Inflammatory macrophage (primary cell): ENCODE measurements at regions not wholly inside any gene's neighbourhood (a gene's known extent, or its start where the extent isn't known, plus 50 kb on each side); places are given as distances from the start of the nearest gene placed in this dataset.

Experiments used
- DNase-seq, 2 donors: peaks; one replicate each; pipeline ENCODE4 v3.0.0-alpha.2; 2020 to 2022

DNA sequence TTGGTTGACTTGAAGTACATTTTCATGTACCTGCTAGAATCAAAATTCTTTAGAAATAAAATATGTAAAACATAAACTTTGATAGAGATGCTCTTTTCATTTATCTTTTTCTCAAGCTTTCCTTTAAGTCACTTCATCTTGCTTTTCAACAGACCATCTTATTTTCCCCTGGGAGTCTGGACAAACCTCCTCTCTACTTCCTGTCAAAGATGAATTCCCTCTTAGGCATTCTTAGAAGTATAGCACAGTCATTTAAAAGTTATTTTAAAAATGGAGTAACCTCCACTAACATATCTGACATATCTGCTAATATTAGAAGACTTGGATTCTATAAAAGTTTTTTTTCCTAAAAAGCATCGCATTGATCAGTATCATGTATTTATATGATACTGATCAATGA, 84.8 kb upstream of the PAX6 start:
- no peak for DNase-seq

DNA sequence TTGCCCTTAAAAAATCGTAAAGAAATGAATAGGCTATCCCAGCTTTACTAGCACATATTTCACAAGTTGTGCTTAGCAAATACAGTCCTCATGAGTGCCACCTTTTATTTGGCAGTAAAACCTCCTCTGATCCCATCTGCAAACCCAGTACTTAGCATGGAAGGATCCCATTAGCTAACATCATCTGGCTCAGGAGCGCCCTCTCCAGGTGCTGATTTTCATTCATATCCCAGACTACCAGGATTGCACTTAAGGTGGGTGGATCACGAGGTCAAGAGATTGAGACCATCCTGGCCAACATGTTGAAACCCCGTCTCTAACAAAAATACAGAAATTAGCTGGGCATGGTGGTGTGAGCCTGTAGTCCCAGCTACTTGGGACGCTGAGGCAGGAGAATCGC, 76.1 kb upstream of the PAX6 start:
- peak; percentile 2 to 6 for DNase-seq

DNA sequence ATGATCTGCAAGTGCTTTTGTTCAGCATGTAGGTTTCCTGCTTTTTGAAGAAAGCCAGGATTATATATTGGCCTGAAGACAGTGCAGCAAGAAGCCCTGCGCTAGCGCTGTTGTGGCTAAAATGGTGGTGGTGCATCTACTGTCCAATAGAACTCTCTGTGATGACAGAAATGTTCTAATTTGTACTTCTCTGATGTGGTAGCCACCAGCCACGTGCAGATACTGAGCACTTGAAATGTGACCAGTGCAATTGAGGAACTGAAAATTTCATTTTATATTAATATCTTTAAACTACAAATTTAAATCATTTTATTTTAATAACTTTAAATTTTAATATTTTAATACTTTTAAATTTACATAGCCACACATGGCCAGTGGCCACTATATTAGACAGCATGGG, 73.0 kb upstream of the PAX6 start:
- no peak for DNase-seq

DNA sequence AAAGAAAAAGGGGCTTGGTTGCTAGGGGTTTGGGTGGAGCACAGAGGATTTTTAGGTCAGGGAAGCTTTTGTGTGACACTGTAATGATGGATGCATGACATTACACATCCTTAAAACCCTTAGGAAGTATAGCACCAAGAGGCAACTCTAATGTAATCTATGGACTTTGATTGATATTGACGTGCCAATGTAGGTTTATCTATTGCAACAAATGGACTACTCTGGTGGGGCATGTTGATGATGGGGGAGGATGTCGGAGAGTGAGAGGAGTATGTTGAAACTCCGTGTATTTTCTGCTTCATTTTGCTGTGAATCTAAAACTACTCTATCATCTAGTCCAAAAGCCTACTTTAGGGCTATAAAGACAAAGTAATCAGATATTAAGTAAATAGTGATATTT, 72.3 kb upstream of the PAX6 start:
- DNase-seq = no peak

DNA sequence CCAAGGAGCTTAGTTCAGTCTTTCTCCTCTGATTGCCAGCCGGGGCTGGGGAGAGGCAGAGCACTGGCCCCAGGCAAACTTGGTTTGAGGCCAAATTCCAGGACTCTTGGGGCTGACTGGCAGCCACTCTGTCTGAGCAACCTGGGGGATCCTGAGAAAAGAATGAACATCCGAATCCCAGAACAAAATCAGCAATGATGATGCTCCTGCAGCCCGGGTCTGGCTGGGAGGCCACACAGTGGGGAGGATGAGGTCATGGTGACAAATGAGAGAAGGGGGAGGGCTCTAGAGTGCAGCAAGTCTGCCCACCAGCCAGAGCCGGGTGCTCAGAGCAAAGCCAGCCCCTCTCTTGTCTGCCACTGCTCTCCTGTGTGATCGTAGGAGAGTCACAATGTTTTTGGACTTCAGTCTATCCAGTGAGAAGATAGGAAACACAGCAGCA, 71.8 kb upstream of the PAX6 start:
- no peak for DNase-seq

DNA sequence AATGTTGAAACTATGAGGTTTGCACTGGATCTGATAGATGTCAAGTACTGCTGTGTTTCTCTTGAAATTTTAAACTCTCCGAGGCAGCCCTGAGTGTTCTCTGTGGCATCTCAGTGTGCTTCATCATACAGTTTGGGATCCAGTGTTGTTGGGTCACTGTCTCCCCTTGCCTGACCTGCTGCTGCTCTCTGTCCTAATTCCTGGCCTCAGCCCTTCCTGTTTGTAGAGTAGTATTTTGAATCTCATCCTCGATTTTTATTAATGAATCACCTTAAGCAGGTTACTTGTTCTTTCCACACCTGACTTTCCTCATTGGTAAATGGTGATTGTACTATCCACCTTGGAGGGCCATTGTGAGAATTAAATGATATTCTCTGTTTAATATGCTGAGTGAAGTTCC, 70.7 kb upstream of the PAX6 start:
- no peak for DNase-seq

DNA sequence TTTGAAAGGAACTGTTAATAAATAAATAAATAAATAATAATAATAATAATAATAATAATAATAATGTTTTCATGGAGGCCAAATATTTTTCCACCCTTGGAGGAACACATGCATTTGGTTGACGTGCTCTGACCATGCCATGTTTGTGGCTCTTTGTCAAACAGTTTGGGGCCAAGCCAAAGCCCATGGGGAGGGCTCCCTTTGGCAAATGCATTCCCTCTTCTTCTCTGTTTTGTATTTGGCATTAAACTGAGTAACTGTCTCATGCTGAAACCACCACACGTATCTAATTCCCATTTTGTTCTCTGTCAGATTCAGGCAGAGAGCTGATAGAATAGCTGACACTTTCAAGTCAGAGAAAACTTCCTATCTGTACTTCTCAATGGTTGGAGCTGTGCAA, 68.6 kb upstream of the PAX6 start:
- DNase-seq = no peak

DNA sequence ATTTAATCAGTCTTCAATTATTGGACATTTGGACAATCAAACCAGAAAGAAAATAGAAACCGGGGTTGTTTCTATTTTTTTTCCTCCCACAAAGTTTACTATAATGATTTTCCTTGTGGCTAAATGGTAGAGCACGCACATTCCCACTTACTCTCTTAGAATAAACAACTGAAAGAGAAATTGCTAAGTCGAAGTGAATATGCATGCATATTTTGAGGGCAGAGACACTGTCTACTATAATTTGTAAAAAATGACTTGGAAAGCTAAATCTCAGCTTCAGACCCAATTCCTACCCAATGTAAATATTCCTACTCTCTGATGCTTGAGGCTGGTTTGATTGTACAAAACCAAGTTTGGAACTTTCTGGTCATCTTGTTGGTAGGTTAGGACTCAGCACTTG, 66.7 kb upstream of the PAX6 start:
- no peak for DNase-seq

DNA sequence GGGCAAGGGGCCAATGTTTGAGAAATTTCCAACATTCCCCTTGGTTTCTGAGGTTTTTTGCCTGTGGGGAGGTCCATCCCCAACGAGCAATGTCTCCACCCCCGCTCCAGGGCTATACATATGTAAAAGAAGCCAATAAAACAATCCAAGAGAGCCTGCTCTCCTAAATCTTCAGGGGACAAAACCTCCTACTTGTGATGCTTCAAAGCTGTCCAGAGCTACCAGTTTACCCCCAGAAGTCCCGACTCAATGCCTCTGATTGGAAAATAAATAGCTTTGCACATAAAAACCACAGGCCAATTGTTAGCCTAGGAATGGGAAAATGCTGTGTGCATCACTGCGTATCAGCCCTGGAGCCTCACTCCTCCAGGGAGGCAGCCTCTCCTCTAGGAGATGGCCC, 66.0 kb upstream of the PAX6 start:
- DNase-seq = no peak

DNA sequence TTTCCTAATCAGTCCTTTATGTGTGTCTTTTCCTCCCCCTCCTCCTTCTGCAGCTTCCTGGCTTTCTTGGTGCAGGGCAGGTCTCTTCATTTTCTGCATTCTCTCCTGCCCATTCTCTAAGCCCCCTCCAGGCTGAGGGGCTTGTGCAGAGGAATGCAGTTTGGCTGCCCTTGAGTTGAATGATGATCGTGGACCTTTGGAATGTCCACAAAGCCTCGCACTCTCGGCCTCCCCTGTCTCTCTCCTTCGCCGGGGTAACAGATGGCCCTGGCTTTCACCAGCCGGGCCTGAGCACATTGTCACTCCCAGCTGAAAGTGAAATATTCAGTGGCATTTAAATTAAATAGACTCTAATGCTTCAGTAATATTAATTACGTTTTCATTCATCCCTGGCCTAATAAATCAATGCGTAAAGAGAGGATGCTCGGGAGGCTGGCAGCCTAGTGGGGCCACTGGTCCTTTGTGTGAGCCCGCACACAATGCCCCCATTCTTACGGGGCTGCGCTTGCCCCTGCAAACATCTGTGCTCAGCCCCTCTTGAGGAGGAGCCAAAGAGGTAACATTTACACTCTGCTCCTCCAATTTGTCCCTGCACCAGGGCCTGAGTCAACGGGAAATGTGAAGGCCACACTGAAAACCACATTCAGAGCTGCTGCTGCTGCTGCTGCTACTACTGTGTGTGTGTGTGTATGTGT, 64.9 kb upstream of the PAX6 start:
- no peak for DNase-seq

DNA sequence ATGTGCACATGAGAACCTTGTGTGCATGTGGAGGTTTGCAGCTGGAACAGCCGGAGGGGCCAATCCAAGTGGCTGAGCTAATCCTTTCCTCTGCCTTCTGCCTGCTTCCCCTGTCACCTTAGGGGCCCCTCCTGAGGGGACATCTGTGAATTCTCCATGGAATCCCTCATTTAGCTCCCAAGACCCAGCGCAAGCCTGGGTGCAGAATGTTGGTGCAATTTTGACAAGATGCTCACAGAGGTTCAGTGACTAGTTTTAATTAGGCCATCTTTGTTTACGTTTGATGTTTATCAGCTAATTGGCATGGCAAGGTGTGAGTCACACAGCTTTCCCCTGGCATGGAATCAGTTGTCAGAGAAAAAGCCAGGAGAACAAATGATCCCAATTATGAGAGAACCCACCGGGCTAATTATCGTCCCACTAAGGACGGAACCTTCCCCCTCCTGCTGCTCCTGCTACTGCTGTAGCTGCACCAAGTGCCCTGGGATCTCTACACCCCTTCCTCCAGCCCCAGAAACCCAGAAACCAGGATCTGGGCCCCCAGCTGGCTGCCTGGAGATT, 63.6 kb upstream of the PAX6 start:
- DNase-seq = no peak

DNA sequence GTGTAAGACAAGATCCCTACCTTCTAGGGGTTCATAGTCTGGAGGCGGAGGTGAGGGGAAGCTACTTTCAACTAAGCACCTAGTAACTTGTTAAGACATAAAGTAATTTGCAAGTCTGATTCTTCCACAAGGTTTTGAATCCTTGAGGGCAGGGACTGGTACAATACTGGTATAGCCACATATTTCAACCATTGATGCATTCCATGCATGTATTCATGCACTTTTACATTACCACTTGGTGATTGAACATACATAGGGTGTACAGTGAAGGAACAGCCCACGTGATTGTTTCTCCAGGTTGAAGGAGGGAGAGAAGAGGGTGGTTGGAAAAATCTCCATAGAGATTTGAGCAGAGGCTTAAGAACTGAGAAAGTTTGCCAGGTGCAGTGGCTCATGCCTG, 62.0 kb upstream of the PAX6 start:
- DNase-seq = no peak

DNA sequence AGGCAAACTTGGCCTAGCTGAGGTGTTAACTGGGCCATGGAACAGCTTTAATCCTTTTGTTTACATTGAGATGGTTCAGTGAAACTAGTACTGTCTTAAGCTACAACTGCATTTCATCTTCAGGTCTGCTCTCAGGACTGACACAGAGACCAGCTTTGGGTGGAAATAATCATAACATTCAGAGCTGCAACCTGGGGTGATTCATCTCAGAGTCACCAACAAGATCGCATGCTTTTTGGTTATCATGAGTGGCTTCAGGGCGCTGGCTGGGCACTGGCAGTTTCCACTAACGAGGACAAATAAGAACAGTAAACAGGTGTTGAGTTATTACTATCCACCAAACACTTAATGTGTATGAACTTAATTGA, 60.9 kb upstream of the PAX6 start:
- DNase-seq = no peak

DNA sequence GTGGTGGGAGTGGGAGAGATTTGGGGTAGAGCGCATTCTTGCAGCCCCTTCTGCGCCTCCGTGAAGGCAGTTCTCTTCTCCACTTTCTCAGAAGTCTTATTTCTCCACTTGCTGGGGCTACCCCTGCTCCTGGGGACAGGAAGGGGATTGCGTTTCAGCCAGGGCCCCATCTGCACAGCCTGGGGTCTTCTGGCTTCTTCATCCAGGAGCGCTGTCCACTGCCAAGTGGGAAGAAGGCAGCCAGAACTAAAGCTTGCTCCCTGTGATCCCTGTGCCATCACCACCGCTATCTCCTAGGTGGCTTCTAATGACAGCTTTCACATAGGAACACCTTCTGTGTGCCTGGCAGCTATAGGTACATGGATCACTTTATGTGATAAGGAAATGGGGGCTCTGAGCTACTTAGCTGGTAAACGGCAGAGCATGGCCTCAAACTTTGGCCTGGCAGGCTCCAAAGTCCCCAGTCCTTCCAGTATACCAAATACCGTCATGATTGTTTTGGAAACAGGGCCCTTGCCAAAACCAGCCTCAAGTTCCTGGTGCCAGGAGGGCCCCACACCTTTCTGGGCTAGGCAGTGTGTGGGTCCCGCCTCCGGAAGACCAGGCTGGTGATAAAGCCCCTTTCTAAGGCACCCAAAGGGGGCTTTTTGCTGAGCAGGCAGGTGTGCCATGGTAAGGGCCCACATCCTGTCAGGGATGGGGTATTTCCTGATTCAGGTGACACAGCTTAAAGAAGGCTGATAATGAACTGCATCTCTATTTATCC, 60.4 kb upstream of the PAX6 start:
- no peak for DNase-seq

DNA sequence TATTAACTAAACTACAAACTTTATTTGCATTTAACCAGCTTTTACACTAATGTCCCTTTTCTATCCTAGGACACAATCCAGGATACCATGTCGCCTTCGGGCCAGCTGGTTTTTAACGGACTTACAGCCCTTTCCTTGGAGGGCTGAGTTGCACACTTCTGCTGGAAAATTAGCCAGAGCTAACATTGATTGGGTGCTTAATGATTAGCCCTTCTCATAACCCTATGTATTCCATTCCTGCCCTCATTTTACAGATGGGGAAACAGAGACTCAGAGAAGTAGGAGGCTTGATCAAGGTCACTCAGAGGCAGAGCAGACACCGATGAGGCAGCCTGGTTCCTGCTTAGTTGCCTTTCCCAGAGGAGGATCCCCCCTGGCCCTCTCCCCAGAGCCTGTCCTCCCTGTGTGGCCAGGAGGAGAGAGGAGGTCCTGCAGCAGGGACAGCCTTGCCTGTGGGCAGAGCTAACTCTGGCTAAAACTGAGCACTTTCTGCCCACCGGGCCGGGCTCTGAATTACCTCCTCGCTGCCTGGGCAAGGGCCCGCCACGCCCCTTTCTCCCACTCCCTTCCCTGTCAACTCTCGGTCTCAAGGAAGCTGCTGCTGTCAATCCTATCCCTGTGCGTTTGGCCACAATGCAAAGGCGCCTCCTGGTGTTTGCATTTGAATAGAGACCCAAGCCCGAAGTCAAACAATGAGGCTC, 59.6 kb upstream of the PAX6 start:
- DNase-seq = peak; percentile 19 to 26

DNA sequence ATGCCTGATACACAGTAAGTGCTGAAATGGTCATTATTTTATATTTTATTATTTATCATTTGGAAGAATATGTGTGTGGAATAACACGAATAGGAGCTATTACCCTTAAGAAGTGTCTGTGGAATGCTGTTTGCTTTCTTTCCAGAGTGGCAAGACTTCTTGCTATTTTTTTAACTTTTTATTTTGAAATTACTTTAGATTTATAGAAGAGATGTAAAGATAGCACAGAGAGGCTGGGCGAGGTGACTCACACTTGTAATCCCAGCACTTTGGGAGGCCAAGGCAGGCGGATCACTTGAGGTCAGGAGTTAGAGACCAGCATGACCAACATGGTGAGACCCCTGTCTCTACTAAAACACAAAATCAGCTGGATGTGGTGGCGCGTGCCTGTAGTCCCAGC, 58.9 kb upstream of the PAX6 start:
- no peak for DNase-seq

DNA sequence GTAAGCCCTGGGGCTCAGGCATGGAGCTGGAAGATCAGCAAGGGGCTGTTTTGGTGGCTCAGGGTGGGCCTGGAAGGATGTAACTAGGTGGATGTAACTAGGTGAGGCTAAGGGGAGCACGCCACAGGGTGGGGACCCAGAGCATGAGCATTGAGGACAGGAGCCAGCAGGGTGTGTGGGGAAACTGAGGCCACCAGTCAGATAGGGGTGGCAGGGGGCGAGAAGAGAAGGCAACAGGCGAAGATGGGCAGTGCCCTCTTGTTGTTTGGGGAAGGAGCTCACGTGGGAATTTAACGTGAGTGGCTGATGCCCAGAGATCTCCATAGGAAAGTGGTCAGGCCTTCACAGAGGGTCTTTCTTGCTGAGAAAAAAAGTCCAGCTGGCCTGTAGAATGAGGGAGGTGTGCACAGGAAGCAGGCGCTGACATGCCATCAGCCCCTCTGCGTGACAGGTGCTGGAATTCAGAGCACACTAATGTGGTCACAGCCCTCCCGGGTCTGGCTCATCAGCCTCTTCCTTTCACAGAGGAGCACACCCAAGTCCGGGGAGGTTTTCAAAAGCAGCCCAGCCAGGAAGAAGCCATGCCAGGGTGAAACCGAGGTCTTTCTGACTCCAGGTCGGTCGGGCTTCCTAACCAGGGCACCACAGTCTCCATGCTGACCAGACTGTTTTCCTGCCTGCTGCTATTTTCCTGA, 54.6 kb upstream of the PAX6 start:
- no peak for DNase-seq

DNA sequence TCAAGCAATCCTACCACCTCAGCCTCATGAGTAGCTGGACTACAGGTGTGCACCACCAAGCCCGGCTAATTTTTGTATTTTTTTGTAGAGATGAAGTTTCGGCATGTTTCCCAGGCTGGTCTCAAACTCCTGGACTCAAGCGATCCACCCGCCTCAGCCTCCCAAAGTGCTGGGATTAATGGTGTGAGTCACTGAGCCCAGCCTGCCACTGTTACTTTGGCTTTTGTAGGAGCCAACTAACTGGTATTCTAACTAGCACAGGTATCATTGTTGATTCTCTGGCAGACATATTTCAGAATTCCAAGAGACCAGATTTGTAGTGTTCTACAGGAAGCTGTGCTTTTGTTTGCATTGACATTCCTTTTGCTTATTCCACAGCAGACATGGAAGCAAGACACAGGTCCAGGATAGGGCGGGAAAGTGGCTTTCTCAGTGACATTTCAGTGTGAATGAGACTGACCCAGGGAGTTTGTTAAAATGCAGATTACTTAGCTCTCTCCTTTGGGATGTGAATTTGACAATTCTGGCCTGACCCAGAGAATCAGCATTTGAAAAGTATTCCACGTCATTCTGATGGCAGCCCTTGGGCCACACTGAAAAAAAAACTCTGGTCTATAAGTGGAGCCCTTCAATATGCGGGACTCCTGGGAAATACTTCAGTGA, 52.2 kb upstream of the PAX6 start:
- DNase-seq = no peak

DNA sequence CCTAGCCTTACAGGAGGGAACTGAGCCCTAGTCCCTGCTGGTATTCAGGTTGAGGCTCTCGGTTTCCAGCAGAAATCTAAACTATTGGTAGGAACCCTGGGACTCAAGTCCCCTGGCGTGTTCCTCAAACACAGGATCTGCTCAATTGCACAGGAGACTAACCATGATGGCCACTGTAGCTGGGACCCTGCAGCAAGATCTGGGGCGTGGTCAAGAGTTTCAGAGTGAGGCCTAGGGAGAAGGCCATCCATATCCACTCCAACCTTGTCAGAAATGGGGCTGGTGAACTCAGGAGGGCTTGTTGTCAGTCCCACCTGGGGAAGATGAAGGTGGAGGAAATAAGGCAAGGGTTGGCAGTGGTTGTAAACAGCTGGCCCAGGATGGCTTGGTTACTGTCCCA, 49.9 kb upstream of the PAX6 start:
- no peak for DNase-seq
